ENCODE measurements at regions not wholly inside any gene's neighbourhood (a gene's known extent, or its start where the extent isn't known, plus 50 kb on each side); places are given as distances from the start of the nearest gene placed in this dataset.

GRCh38 chr2:238509903-238510302 is 83.2 kb downstream of the ASB1 start:
- TF ChIP-seq CTCF (conservative IDR thresholded peaks at IDR 0.05; ENCODE audit: low read length): no peak
- no peak for TF ChIP-seq EZH2phosphoT487 (IDR thresholded peaks at IDR 0.05; ENCODE audit: borderline replicate concordance, low read depth, low read length)

Data from OCI-LY7 (cell line).